ENCODE measurements at regions not wholly inside any gene's neighbourhood (a gene's known extent, or its start where the extent isn't known, plus 50 kb on each side); places are given as distances from the start of the nearest gene placed in this dataset.

DNA sequence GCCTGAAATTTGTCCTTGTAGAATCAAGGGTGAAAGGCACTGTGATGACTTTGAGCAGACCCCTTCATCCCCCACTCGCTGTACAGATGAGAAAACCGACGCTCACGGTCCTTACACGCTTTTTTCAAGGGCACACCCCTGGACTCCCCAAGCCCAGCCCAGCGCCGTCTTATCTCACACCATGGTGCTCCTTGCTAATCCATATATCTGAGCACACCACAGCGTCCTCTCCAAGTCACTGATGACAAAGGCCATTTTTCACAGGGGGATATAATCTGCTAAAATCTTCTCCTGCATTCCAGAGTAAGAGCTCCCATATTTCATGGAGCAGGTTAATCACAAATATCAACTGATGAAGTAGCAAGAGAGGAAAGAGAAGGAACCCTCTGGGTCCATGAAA, 486.3 kb downstream of the BCOR start:
- Histone ChIP-seq H3K36me3 (no peaks in the 10 kb centered on the region), H3K4me3 (no peak overlapping the region), H3K9me3 (no peaks in the 10 kb centered on the region), H3K27me3 (ENCODE audit: low read depth) (no peaks in the 10 kb centered on the region), H3K27ac (no peak overlapping the region), H3K4me1 (no peaks in the 10 kb centered on the region)
- no peak for DNase-seq
- intact Hi-C loops (cut with DNase I): no loop called here
- no peak for ATAC-seq
- TF ChIP-seq, protein P1, sequence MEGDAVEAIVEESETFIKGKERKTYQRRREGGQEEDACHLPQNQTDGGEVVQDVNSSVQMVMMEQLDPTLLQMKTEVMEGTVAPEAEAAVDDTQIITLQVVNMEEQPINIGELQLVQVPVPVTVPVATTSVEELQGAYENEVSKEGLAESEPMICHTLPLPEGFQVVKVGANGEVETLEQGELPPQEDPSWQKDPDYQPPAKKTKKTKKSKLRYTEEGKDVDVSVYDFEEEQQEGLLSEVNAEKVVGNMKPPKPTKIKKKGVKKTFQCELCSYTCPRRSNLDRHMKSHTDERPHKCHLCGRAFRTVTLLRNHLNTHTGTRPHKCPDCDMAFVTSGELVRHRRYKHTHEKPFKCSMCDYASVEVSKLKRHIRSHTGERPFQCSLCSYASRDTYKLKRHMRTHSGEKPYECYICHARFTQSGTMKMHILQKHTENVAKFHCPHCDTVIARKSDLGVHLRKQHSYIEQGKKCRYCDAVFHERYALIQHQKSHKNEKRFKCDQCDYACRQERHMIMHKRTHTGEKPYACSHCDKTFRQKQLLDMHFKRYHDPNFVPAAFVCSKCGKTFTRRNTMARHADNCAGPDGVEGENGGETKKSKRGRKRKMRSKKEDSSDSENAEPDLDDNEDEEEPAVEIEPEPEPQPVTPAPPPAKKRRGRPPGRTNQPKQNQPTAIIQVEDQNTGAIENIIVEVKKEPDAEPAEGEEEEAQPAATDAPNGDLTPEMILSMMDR (IDR thresholded peaks at IDR 0.05): no peak

DNA sequence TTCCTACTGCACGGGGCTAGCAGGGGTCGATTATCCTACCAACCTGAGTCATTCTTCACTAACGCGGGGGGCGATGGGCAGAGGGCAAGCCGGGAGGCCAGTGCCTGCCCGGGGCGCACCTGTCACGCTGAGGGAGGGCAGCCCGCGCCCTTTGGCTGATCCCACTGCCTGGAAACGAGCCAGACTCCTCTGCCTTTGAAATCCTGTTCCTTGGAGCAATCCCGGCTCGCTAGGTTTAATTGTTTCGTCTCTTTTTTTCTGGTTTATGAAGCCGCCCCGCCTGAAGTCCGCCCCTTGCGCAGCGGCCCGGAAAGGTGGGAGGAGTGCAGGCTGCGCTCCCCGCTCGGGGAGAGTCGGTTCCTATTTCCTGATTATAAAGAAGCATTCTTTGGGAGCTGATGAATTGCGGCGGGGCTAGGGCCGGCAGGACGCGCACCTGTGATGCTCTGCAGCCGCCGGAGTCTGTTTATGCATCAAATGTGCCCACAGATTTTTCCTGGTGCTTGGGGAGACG, 484.2 kb downstream of the BCOR start:
- no peaks in the 10 kb centered on the region for H3K4me1 ChIP-seq
- TF ChIP-seq, protein P1 (IDR thresholded peaks at IDR 0.05): no peak
- DNase-seq (peak; percentile 39), ATAC-seq (peak; percentile 45 to 51)
- intact Hi-C loops (cut with DNase I): no loop called here
- peak overlapping the region; percentile 46 for H3K27ac ChIP-seq
- H3K4me3 ChIP-seq: peak overlapping the region; percentile 44
- no peaks in the 10 kb centered on the region for H3K9me3 ChIP-seq
- H3K36me3 ChIP-seq: no peaks in the 10 kb centered on the region
- no peaks in the 10 kb centered on the region for H3K27me3 ChIP-seq (ENCODE audit: low read depth)

GRCh38 chrX:39613997-39614679, 483.6 kb downstream of the BCOR start:
- peak overlapping the region; percentile 44 for H3K4me3 ChIP-seq
- peak; percentile 81 to 91 for ATAC-seq
- TF ChIP-seq, protein P1 (IDR thresholded peaks at IDR 0.05): no peak
- H3K27me3 ChIP-seq (ENCODE audit: low read depth): no peaks in the 10 kb centered on the region
- no peaks in the 10 kb centered on the region for H3K36me3 ChIP-seq
- no peaks in the 10 kb centered on the region for H3K9me3 ChIP-seq
- H3K4me1 ChIP-seq: no peaks in the 10 kb centered on the region
- intact Hi-C loops (cut with DNase I): no loop called here
- peak overlapping the region; percentile 46 for H3K27ac ChIP-seq
- peak; percentile 64 for DNase-seq

DNA sequence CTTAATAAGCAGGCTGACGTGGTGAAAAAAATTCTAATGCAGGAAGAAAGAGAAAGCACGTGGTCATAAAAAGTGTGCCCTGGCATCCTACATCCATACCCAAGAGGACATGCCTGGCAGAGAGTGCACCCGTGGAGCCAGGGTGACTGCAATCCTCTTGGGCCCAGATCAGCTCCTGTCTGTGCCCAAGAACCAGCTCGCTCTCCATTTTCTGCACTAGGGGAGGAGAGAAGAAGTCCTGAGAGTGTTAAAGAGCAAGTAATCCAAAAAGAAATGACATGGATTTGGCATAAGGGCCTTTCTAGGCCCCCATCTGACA, 483.1 kb downstream of the BCOR start:
- Histone ChIP-seq H3K27me3 (ENCODE audit: low read depth) (no peaks in the 10 kb centered on the region), H3K9me3 (no peaks in the 10 kb centered on the region), H3K27ac (peak overlapping the region; percentile 53), H3K4me3 (no peak overlapping the region), H3K36me3 (no peaks in the 10 kb centered on the region), H3K4me1 (no peaks in the 10 kb centered on the region)
- TF ChIP-seq, protein P1 (IDR thresholded peaks at IDR 0.05): no peak
- ATAC-seq (no peak), DNase-seq (no peak)
- intact Hi-C loops (cut with DNase I): no loop called here

DNA sequence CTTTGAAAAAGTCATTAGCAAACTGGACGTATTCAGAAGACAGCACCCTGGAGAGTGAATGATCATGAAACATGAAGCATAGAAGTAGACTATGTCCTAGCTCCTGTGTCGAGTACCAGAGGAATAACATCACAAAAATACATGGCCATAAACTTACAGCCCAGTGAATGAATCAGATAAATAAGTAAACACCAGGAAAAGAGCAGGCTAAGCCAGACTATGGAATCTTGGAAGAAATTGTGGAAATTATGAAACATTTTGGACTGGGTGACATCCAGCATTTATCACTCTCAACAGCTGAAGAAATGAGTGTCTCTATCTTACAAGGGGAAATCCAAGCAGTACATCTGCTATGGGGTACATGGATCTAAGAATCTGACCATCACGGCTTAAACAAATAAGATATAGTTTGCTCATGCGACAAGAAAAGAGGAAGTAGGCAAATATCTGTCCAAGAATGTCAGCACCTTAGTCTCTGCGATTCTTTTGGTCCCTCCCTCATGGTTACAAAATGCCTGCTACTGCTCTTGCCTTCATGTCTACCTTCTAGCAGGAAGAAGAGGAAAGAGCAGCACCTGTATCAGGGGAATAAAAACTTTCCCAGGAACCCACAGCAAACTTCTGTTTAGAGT, 481.5 kb downstream of the BCOR start:
- Histone ChIP-seq H3K9me3 (no peaks in the 10 kb centered on the region), H3K36me3 (no peaks in the 10 kb centered on the region), H3K4me3 (no peak overlapping the region), H3K4me1 (no peaks in the 10 kb centered on the region), H3K27ac (no peak overlapping the region), H3K27me3 (ENCODE audit: low read depth) (no peaks in the 10 kb centered on the region)
- TF ChIP-seq, protein P1 (IDR thresholded peaks at IDR 0.05): no peak
- ATAC-seq: no peak
- no peak for DNase-seq
- intact Hi-C loops (cut with DNase I): no loop called here

All from lower lobe of right lung (tissue), 2 donors.